Upper lobe of left lung (tissue), 4 donors: ENCODE measurements at regions not wholly inside any gene's neighbourhood (a gene's known extent, or its start where the extent isn't known, plus 50 kb on each side); places are given as distances from the start of the nearest gene placed in this dataset.
"Not testable (repeated sequence)": the region's sequence is repeated elsewhere in the genome, so short reads cannot be mapped to it uniquely, and the experiment has no call there.

Experiments used
- EP300 ChIP-seq, 4 donors: sonication (generic); formaldehyde crosslinking; IDR thresholded peaks; one replicate each; pipeline ENCODE4 v1.5.1; 2017; ENCODE audit warnings: antibody characterized with exemption in 4 of 4, control low read depth in 2 of 4
- POLR2A ChIP-seq, 4 donors: fragments of 450-650 bp; IDR thresholded peaks; one replicate each; pipeline ENCODE4 v1.5.1; 2016 to 2017; ENCODE audit warnings: antibody characterized with exemption in 4 of 4, mild to moderate bottlenecking in 2 of 4
- POLR2AphosphoS5 ChIP-seq, 2 donors: sonication (generic); formaldehyde crosslinking; IDR thresholded peaks; one replicate each; pipeline ENCODE4 v1.5.1; 2017; ENCODE audit warnings: antibody characterized with exemption in 2 of 2
- TF ChIP-seq, protein P1 (sequence below), 6 experiments: fragments of 450-650 bp in 4 of 6; fragments of 200-600 bp in 2 of 6; sonication (generic) in 2 of 6; IDR thresholded peaks; one replicate each; pipeline ENCODE4 v1.5.1; 2016 to 2019; ENCODE audit warnings: antibody characterized with exemption in 6 of 6

- TF ChIP-seq, protein P1, sequence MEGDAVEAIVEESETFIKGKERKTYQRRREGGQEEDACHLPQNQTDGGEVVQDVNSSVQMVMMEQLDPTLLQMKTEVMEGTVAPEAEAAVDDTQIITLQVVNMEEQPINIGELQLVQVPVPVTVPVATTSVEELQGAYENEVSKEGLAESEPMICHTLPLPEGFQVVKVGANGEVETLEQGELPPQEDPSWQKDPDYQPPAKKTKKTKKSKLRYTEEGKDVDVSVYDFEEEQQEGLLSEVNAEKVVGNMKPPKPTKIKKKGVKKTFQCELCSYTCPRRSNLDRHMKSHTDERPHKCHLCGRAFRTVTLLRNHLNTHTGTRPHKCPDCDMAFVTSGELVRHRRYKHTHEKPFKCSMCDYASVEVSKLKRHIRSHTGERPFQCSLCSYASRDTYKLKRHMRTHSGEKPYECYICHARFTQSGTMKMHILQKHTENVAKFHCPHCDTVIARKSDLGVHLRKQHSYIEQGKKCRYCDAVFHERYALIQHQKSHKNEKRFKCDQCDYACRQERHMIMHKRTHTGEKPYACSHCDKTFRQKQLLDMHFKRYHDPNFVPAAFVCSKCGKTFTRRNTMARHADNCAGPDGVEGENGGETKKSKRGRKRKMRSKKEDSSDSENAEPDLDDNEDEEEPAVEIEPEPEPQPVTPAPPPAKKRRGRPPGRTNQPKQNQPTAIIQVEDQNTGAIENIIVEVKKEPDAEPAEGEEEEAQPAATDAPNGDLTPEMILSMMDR (IDR thresholded peaks at IDR 0.05) = not testable (repeated sequence)
- TF ChIP-seq POLR2A, POLR2AphosphoS5, EP300 (IDR thresholded peaks at IDR 0.05): not testable (repeated sequence)
Measured at GRCh38 chr2:89764571-89765360, 1073.3 kb downstream of the RPIA start.
